Liver (tissue), 3 donors: ENCODE measurements at regions not wholly inside any gene's neighbourhood (a gene's known extent, or its start where the extent isn't known, plus 50 kb on each side); places are given as distances from the start of the nearest gene placed in this dataset.

Experiments used
- ATF3 ChIP-seq: IDR thresholded peaks from 2 replicates; pipeline ENCODE4 v1.6.1; 2016; ENCODE audit warnings: antibody characterized with exemption
- CTCF ChIP-seq: fragments of 150-350 bp; IDR thresholded peaks from 2 replicates; pipeline ENCODE4 v1.5.1; 2017; ENCODE audit warnings: improper control_type of control experiment, low read depth, low read length; ENCODE audit not compliant: missing input control
- EGR1 ChIP-seq, 2 donors: IDR thresholded peaks; 2 replicates each; pipeline ENCODE4 v1.6.1; 2016 to 2018; ENCODE audit warnings: antibody characterized with exemption in 2 of 2, low read depth in 2 of 2
- FOXA2 ChIP-seq: IDR thresholded peaks from 2 replicates; pipeline ENCODE4 v1.6.1; 2016; ENCODE audit warnings: antibody characterized with exemption
- HNF4A ChIP-seq, 2 donors: conservative IDR thresholded peaks; 2 replicates each; pipeline ENCODE4 v1.6.1; 2016; ENCODE audit warnings: antibody characterized with exemption in 2 of 2, mild to moderate bottlenecking in 2 of 2
- MAX ChIP-seq: IDR thresholded peaks from 2 replicates; pipeline ENCODE4 v1.6.1; 2016; ENCODE audit warnings: antibody characterized with exemption
- NR2F2 ChIP-seq: IDR thresholded peaks from 2 replicates; pipeline ENCODE4 v1.6.1; 2016; ENCODE audit warnings: antibody characterized with exemption
- RAD21 ChIP-seq, 2 donors: IDR thresholded peaks; 2 replicates each; pipeline ENCODE4 v1.6.1; 2016; ENCODE audit warnings: antibody characterized with exemption in 2 of 2, mild to moderate bottlenecking in 2 of 2
- REST ChIP-seq: IDR thresholded peaks from 2 replicates; pipeline ENCODE4 v1.6.1; 2016; ENCODE audit warnings: antibody characterized with exemption, mild to moderate bottlenecking
- SP1 ChIP-seq: IDR thresholded peaks from 2 replicates; pipeline ENCODE4 v1.6.1; 2018; ENCODE audit warnings: antibody characterized with exemption, mild to moderate bottlenecking
- TAF1 ChIP-seq: conservative IDR thresholded peaks from 2 replicates; pipeline ENCODE4 v1.6.1; 2016; ENCODE audit warnings: antibody characterized with exemption, mild to moderate bottlenecking
- YY1 ChIP-seq: IDR thresholded peaks from 2 replicates; pipeline ENCODE4 v1.6.1; 2016; ENCODE audit warnings: antibody characterized with exemption, mild to moderate bottlenecking
- ZBTB33 ChIP-seq: IDR thresholded peaks from 2 replicates; pipeline ENCODE4 v1.6.1; 2016; ENCODE audit warnings: antibody characterized with exemption
- donor health status: healthy.
- donor health status: healthy.

GRCh38 chr6:126633373-126633772, 293.5 kb downstream of the CENPW start:
- TF ChIP-seq CTCF (no peak), FOXA2 (no peak), YY1 (no peak), ATF3 (no peak), NR2F2 (no peak), HNF4A (conservative IDR thresholded peaks at IDR 0.05) (no peak), SP1 (no peak), REST (no peak), EGR1 (IDR thresholded peaks at IDR 0.05; ENCODE audit: low read depth in 2 of 2) (no peak), MAX (no peak), RAD21 (IDR thresholded peaks at IDR 0.05) (no peak), TAF1 (no peak), ZBTB33 (no peak)
